HEK293 (cell line): ENCODE measurements at regions not wholly inside any gene's neighbourhood (a gene's known extent, or its start where the extent isn't known, plus 50 kb on each side); places are given as distances from the start of the nearest gene placed in this dataset.

Source experiments
- CTCF ChIA-PET: fragments of 350-600 bp; formaldehyde crosslinking; extraction: SDS; loops from one replicate; lab custom pipeline; 2021; ENCODE audit warnings: antibody characterized with exemption; lab: Yijun Ruan, JAX
- POLR2A ChIA-PET: fragments of 300-600 bp; formaldehyde crosslinking; extraction: SDS; loops from one replicate; lab custom pipeline; 2020; ENCODE audit warnings: antibody characterized with exemption, inconsistent platforms; lab: Yijun Ruan, JAX
- H3K27ac ChIP-seq: fragments of 200-500 bp; sonication (Bioruptor generic); 2 replicates; pipeline ENCODE4 v1.5.1; 2014; ENCODE audit warnings: low read depth, low read length, control low read depth, inconsistent platforms; ENCODE audit errors: extremely low read depth
- H3K36me3 ChIP-seq, 2 experiments: fragments of 200-500 bp in 1 of 2; sonication (Bioruptor generic) in 1 of 2; 1 replicate in 1 of 2; 2 replicates in 1 of 2; pipeline ENCODE4 v1.5.1; 2014 to 2017; ENCODE audit warnings: inconsistent platforms in 2 of 2, low read length in 2 of 2; ENCODE audit not compliant: control insufficient read depth in 2 of 2, insufficient read depth in 1 of 2
- H3K4me1 ChIP-seq: fragments of 200-500 bp; sonication (Bioruptor generic); 2 replicates; pipeline ENCODE4 v1.5.1; 2014; ENCODE audit warnings: mild to moderate bottlenecking, low read length, inconsistent platforms; ENCODE audit not compliant: control insufficient read depth, insufficient read depth
- H3K4me3 ChIP-seq: 2 replicates; pipeline ENCODE4 v1.5.1; 2011; ENCODE audit warnings: low read depth, mild to moderate bottlenecking, control low read depth, low read length, moderate library complexity
- H3K9me3 ChIP-seq: fragments of 200-500 bp; sonication (Bioruptor generic); 2 replicates; pipeline ENCODE4 v1.5.1; 2014; ENCODE audit warnings: low read depth, low read length, inconsistent platforms; ENCODE audit not compliant: control insufficient read depth, insufficient read depth
- GLIS2 ChIP-seq: fragments of 450-650 bp; formaldehyde crosslinking; IDR thresholded peaks from 2 replicates; pipeline ENCODE4 v1.5.1; 2016; ENCODE audit warnings: missing biosample characterization, missing genetic modification characterization
- IKZF3 ChIP-seq: fragments of 450-650 bp; IDR thresholded peaks from 2 replicates; pipeline ENCODE4 v1.5.0; 2018; ENCODE audit warnings: missing biosample characterization, mild to moderate bottlenecking, missing genetic modification characterization, moderate library complexity
- KLF9 ChIP-seq: fragments of 450-650 bp; formaldehyde crosslinking; IDR thresholded peaks from 2 replicates; pipeline ENCODE4 v1.5.1; 2016; ENCODE audit warnings: missing biosample characterization, missing genetic modification characterization, low read depth
- ZBTB1 ChIP-seq: fragments of 450-650 bp; formaldehyde crosslinking; IDR thresholded peaks from 2 replicates; pipeline ENCODE4 v1.5.1; 2016; ENCODE audit warnings: missing biosample characterization, missing genetic modification characterization
- ZFP3 ChIP-seq: fragments of 450-650 bp; formaldehyde crosslinking; IDR thresholded peaks from 2 replicates; pipeline ENCODE4 v1.5.1; 2016; ENCODE audit warnings: low read depth, missing biosample characterization, missing genetic modification characterization
- ZNF2 ChIP-seq: fragments of 450-650 bp; formaldehyde crosslinking; IDR thresholded peaks from 2 replicates; pipeline ENCODE4 v1.5.1; 2016; ENCODE audit warnings: missing biosample characterization, missing genetic modification characterization
- ZNF214 ChIP-seq: fragments of 450-650 bp; formaldehyde crosslinking; IDR thresholded peaks from 2 replicates; pipeline ENCODE4 v1.5.1; 2017; ENCODE audit warnings: missing biosample characterization, mild to moderate bottlenecking, missing genetic modification characterization, borderline replicate concordance
- ZNF544 ChIP-seq: fragments of 450-650 bp; formaldehyde crosslinking; IDR thresholded peaks from 2 replicates; pipeline ENCODE4 v1.5.0; 2017; ENCODE audit warnings: missing biosample characterization, missing genetic modification characterization
- ZNF548 ChIP-seq: fragments of 450-650 bp; formaldehyde crosslinking; IDR thresholded peaks from 2 replicates; pipeline ENCODE4 v1.5.1; 2016; ENCODE audit warnings: missing biosample characterization, missing genetic modification characterization
- ZNF561 ChIP-seq: fragments of 450-650 bp; IDR thresholded peaks from 2 replicates; pipeline ENCODE4 v1.5.1; 2018; ENCODE audit warnings: missing biosample characterization, missing genetic modification characterization, borderline replicate concordance
- ZNF626 ChIP-seq: fragments of 450-650 bp; sonication (Bioruptor Pico); formaldehyde crosslinking; IDR thresholded peaks from 2 replicates; pipeline ENCODE4 v1.5.1; 2018; ENCODE audit warnings: missing biosample characterization, missing genetic modification characterization, inconsistent platforms
- ZNF747 ChIP-seq: fragments of 450-650 bp; formaldehyde crosslinking; IDR thresholded peaks from 2 replicates; pipeline ENCODE4 v1.5.1; 2016; ENCODE audit warnings: missing biosample characterization, missing genetic modification characterization
- ZNF837 ChIP-seq: fragments of 450-650 bp; formaldehyde crosslinking; IDR thresholded peaks from 2 replicates; pipeline ENCODE4 v1.5.1; 2016; ENCODE audit warnings: missing biosample characterization, missing genetic modification characterization
- TF ChIP-seq, protein P1 (sequence below): fragments of 450-650 bp; formaldehyde crosslinking; IDR thresholded peaks from 2 replicates; pipeline ENCODE4 v1.5.1; 2016; ENCODE audit warnings: missing biosample characterization, missing genetic modification characterization
- TF ChIP-seq, protein P2 (sequence below): IDR thresholded peaks from 2 replicates; pipeline ENCODE4 v1.6.1; 2011; ENCODE audit warnings: mild to moderate bottlenecking, low read depth, low read length, borderline replicate concordance
- TF ChIP-seq, protein P3 (sequence below): fragments of 450-650 bp; formaldehyde crosslinking; IDR thresholded peaks from 2 replicates; pipeline ENCODE4 v1.5.1; 2016; ENCODE audit warnings: missing biosample characterization, missing genetic modification characterization, low read depth
- TF ChIP-seq, protein P4 (sequence below): fragments of 450-650 bp; formaldehyde crosslinking; IDR thresholded peaks from 2 replicates; pipeline ENCODE4 v1.5.1; 2016; ENCODE audit warnings: missing biosample characterization, missing genetic modification characterization
- TF ChIP-seq, protein P5 (sequence below): fragments of 450-650 bp; formaldehyde crosslinking; conservative IDR thresholded peaks from 2 replicates; pipeline ENCODE4 v1.5.1; 2016; ENCODE audit warnings: low read depth, missing biosample characterization, missing genetic modification characterization

DNA sequence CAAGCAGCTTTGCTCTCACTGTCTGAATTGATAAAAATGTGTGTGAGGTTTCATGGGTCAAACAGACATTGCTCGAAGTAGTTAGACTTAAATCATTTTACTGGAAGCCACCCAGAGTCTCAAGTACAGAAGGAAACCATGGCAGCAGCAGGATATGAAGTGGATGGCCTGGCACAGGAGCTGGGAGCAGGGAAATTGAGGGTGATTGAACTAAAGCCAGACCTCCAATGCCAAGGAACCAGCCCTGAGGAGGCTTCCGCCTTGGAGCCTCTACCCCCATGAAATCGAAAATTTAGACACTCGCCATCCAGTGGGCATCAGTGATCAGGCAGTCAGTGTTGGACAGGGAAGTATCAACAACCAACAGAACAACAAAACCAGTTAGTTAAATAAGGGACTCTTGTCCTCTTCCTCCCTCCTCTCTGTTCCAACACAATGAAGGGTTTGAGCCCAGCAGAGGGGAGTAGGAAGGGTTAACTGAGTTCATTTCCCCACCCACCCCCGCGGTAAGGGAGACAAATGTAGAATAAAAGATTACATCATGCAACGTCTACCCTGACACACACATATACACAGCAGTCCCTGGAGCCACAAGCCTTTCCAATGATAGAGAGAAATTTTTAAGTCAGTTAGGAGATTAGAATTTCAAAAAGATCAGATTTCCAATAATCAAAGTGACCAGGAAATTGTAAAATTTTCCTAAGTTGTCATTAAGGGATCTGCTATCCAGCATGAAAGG lies 156.3 kb downstream of the SLC16A9 start:
- no peak overlapping the region for H3K4me3 ChIP-seq
- ChIA-PET POLR2A (no interaction called here), CTCF (no interaction called here)
- TF ChIP-seq, protein P1, sequence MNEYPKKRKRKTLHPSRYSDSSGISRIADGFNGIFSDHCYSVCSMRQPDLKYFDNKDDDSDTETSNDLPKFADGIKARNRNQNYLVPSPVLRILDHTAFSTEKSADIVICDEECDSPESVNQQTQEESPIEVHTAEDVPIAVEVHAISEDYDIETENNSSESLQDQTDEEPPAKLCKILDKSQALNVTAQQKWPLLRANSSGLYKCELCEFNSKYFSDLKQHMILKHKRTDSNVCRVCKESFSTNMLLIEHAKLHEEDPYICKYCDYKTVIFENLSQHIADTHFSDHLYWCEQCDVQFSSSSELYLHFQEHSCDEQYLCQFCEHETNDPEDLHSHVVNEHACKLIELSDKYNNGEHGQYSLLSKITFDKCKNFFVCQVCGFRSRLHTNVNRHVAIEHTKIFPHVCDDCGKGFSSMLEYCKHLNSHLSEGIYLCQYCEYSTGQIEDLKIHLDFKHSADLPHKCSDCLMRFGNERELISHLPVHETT (tag by site-specific recombination), result no peak
- TF ChIP-seq, protein P2, sequence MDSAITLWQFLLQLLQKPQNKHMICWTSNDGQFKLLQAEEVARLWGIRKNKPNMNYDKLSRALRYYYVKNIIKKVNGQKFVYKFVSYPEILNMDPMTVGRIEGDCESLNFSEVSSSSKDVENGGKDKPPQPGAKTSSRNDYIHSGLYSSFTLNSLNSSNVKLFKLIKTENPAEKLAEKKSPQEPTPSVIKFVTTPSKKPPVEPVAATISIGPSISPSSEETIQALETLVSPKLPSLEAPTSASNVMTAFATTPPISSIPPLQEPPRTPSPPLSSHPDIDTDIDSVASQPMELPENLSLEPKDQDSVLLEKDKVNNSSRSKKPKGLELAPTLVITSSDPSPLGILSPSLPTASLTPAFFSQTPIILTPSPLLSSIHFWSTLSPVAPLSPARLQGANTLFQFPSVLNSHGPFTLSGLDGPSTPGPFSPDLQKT, result no peak
- TF ChIP-seq, protein P3, sequence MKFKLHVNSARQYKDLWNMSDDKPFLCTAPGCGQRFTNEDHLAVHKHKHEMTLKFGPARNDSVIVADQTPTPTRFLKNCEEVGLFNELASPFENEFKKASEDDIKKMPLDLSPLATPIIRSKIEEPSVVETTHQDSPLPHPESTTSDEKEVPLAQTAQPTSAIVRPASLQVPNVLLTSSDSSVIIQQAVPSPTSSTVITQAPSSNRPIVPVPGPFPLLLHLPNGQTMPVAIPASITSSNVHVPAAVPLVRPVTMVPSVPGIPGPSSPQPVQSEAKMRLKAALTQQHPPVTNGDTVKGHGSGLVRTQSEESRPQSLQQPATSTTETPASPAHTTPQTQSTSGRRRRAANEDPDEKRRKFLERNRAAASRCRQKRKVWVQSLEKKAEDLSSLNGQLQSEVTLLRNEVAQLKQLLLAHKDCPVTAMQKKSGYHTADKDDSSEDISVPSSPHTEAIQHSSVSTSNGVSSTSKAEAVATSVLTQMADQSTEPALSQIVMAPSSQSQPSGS (tag by site-specific recombination), result peak; percentile 27; the same call in 1 of the 2 replicates
- no peak for TF ChIP-seq ZNF2 (tag by site-specific recombination)
- H3K36me3 ChIP-seq, result no peaks in the 10 kb centered on the region
- no peaks in the 10 kb centered on the region for H3K9me3 ChIP-seq
- no peak overlapping the region for H3K27ac ChIP-seq
- no peaks in the 10 kb centered on the region for H3K4me1 ChIP-seq

DNA sequence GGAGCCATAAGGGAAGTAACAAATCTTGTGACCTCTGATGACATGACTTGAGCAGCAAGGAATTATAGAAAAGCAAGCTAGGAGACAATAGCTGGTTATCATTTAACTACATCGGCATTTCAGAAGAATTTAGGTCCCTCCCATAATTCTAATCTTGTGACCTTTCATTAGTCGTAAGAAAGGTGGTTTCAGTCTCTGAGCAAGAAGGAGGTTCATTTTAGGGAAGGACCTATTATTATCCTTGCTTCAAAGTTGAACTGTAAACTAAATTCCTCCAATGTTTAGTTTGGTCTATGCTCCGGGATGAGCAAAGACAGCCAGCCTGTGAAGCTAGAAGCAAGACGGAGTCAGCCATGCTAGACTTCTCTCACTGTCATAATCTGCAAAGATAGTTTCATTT lies 159.6 kb downstream of the SLC16A9 start:
- H3K9me3 ChIP-seq, result no peaks in the 10 kb centered on the region
- no peak for TF ChIP-seq ZNF626 (tag by site-specific recombination)
- no peak for TF ChIP-seq KLF9 (tag by site-specific recombination)
- CTCF ChIA-PET, result interaction anchor here (0.6 kb wide), 2 partner anchors 12 to 1601 kb away, joined by 3 to 4 read pairs; no protein-coding TSS in a partner anchor
- no peaks in the 10 kb centered on the region for H3K36me3 ChIP-seq
- H3K4me3 ChIP-seq, result no peak overlapping the region
- POLR2A ChIA-PET, result no interaction called here
- H3K27ac ChIP-seq, result no peak overlapping the region
- no peaks in the 10 kb centered on the region for H3K4me1 ChIP-seq

DNA sequence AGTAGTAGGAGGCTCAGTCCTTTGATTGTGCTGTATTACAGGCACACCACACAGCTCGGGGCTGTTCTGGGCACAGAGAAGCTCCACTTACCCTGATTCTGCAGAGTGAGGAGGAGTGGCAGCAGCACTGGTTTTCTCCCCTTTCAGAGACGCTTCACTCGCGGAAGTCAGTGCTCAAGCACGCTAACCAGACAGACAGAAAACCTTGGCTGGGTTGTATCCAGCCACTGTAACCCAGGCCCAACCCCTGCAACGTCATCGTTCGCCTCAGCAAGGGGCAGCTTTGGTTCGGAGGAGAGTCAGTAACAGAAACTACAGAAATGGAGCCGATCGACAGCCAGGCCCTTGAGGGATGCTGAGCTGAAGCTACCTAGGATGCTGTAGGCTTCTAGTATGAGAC lies 171.0 kb downstream of the SLC16A9 start:
- Histone ChIP-seq H3K27ac (no peak overlapping the region), H3K4me3 (no peak overlapping the region), H3K36me3 (no peaks in the 10 kb centered on the region), H3K9me3 (no peaks in the 10 kb centered on the region), H3K4me1 (no peaks in the 10 kb centered on the region)
- POLR2A ChIA-PET, result no interaction called here
- CTCF ChIA-PET, result no interaction called here
- TF ChIP-seq ZNF214 (tag by site-specific recombination), result no peak
- no peak for TF ChIP-seq ZBTB1 (tag by site-specific recombination)
- no peak for TF ChIP-seq ZNF747 (tag by site-specific recombination)
- TF ChIP-seq IKZF3 (tag by site-specific recombination), result no peak
- no peak for TF ChIP-seq ZNF561 (tag by site-specific recombination)
- TF ChIP-seq, protein P4, sequence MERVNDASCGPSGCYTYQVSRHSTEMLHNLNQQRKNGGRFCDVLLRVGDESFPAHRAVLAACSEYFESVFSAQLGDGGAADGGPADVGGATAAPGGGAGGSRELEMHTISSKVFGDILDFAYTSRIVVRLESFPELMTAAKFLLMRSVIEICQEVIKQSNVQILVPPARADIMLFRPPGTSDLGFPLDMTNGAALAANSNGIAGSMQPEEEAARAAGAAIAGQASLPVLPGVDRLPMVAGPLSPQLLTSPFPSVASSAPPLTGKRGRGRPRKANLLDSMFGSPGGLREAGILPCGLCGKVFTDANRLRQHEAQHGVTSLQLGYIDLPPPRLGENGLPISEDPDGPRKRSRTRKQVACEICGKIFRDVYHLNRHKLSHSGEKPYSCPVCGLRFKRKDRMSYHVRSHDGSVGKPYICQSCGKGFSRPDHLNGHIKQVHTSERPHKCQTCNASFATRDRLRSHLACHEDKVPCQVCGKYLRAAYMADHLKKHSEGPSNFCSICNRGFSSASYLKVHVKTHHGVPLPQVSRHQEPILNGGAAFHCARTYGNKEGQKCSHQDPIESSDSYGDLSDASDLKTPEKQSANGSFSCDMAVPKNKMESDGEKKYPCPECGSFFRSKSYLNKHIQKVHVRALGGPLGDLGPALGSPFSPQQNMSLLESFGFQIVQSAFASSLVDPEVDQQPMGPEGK, result no peak
- no peak for TF ChIP-seq ZFP3
- TF ChIP-seq, protein P5, sequence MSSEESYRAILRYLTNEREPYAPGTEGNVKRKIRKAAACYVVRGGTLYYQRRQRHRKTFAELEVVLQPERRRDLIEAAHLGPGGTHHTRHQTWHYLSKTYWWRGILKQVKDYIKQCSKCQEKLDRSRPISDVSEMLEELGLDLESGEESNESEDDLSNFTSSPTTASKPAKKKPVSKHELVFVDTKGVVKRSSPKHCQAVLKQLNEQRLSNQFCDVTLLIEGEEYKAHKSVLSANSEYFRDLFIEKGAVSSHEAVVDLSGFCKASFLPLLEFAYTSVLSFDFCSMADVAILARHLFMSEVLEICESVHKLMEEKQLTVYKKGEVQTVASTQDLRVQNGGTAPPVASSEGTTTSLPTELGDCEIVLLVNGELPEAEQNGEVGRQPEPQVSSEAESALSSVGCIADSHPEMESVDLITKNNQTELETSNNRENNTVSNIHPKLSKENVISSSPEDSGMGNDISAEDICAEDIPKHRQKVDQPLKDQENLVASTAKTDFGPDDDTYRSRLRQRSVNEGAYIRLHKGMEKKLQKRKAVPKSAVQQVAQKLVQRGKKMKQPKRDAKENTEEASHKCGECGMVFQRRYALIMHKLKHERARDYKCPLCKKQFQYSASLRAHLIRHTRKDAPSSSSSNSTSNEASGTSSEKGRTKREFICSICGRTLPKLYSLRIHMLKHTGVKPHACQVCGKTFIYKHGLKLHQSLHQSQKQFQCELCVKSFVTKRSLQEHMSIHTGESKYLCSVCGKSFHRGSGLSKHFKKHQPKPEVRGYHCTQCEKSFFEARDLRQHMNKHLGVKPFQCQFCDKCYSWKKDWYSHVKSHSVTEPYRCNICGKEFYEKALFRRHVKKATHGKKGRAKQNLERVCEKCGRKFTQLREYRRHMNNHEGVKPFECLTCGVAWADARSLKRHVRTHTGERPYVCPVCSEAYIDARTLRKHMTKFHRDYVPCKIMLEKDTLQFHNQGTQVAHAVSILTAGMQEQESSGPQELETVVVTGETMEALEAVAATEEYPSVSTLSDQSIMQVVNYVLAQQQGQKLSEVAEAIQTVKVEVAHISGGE (tag by site-specific recombination), result no peak
- no peak for TF ChIP-seq ZNF548 (tag by site-specific recombination)
- TF ChIP-seq ZNF544 (tag by site-specific recombination), result no peak
- TF ChIP-seq GLIS2 (tag by site-specific recombination), result no peak
- TF ChIP-seq ZNF837 (tag by site-specific recombination), result no peak
